ENCODE measurements at regions not wholly inside any gene's neighbourhood (a gene's known extent, or its start where the extent isn't known, plus 50 kb on each side); places are given as distances from the start of the nearest gene placed in this dataset.

- H3K4me3 ChIP-seq, result no peak overlapping the region
- intact Hi-C loops (cut with DNase I), result no loop called here
- WGBS, 2 donors, result 58 to 66% methylated on average over 7 of the region's 7 CpGs
Observed at GRCh38 chr20:12264711-12265110, 347.0 kb downstream of the BTBD3 start.

DNA sequence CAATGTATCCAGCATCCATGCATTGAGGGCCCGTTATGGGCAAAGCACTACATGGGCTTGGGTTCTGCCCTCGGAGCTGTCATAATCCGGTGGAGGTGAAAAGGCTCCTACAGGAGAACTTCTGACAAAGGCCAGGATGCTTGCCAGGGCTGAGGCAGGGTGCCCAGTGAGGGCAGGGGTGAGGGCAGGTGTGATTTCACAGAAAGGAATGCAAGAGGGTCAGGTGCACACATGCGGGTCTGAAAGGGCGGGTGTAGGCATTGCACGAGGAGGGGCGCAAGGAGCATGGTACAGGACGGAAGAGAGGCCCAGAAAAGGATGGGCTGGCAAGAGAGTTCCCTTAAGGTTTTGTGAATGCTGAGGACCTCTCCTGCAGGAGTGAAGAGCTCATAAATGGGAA, 348.0 kb downstream of the BTBD3 start:
- 93 to 94% methylated on average over 8 of the region's 8 CpGs for whole genome bisulfite sequencing, 2 donors
- TF ChIP-seq, protein P1, sequence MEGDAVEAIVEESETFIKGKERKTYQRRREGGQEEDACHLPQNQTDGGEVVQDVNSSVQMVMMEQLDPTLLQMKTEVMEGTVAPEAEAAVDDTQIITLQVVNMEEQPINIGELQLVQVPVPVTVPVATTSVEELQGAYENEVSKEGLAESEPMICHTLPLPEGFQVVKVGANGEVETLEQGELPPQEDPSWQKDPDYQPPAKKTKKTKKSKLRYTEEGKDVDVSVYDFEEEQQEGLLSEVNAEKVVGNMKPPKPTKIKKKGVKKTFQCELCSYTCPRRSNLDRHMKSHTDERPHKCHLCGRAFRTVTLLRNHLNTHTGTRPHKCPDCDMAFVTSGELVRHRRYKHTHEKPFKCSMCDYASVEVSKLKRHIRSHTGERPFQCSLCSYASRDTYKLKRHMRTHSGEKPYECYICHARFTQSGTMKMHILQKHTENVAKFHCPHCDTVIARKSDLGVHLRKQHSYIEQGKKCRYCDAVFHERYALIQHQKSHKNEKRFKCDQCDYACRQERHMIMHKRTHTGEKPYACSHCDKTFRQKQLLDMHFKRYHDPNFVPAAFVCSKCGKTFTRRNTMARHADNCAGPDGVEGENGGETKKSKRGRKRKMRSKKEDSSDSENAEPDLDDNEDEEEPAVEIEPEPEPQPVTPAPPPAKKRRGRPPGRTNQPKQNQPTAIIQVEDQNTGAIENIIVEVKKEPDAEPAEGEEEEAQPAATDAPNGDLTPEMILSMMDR (IDR thresholded peaks at IDR 0.05), result no peak
- intact Hi-C loops (cut with DNase I), result no loop called here

More at GRCh38 chr20:12264711-12265110, 347.0 kb downstream of the BTBD3 start:
- DNase-seq, result no peak
- no peak overlapping the region for H3K27ac ChIP-seq
- TF ChIP-seq, protein P1 (IDR thresholded peaks at IDR 0.05), result no peak
- no peak for ATAC-seq
- no peaks in the 10 kb centered on the region for H3K36me3 ChIP-seq
- H3K9me3 ChIP-seq, result no peaks in the 10 kb centered on the region
- H3K4me1 ChIP-seq, result no peaks in the 10 kb centered on the region
- no peaks in the 10 kb centered on the region for H3K27me3 ChIP-seq

DNA sequence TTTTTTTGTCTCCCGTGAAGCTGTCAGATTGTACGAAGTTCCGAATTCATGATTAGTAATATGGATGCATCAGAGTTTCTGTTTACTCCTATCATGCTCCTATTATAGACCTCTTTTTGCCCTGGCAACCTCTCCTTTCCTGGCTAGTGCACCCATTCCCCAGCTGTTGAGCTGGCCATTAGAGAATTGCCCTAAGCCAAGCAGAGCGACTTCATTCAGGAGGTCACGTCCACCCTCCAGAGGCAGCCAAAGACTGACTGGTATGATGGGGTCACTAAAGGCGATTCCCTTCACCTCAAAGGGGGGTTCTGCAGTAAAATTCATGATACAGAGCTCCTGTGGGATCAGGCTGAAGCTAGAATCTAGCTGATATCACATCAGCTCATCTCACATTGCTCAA, 351.9 kb downstream of the BTBD3 start:
- ATAC-seq, result peak in 1 of 8 donors; percentile 41
- Histone ChIP-seq H3K4me3 (no peak overlapping the region), H3K27ac (no peak overlapping the region), H3K9me3 (no peaks in the 10 kb centered on the region), H3K27me3 (no peaks in the 10 kb centered on the region), H3K4me1 (no peaks in the 10 kb centered on the region), H3K36me3 (no peaks in the 10 kb centered on the region)
- TF ChIP-seq, protein P1 (IDR thresholded peaks at IDR 0.05), result no peak
- DNase-seq, result no peak
- WGBS, 2 donors, result 74 to 75% methylated on average over 6 of the region's 6 CpGs
- intact Hi-C loops (cut with DNase I), result no loop called here

More for the DNA sequence above, 348.0 kb downstream of the BTBD3 start:
- Histone ChIP-seq H3K9me3 (no peaks in the 10 kb centered on the region), H3K27ac (no peak overlapping the region), H3K36me3 (no peaks in the 10 kb centered on the region), H3K27me3 (no peaks in the 10 kb centered on the region), H3K4me1 (no peaks in the 10 kb centered on the region), H3K4me3 (no peak overlapping the region)
- ATAC-seq (no peak), DNase-seq (no peak)

- TF ChIP-seq, protein P1 (IDR thresholded peaks at IDR 0.05), result no peak
- H3K4me3 ChIP-seq, result no peak overlapping the region
- no peak for ATAC-seq
- no peak overlapping the region for H3K27ac ChIP-seq
- intact Hi-C loops (cut with DNase I), result no loop called here
- WGBS, 2 donors, result 78 to 81% methylated on average over 4 of the region's 4 CpGs
- no peaks in the 10 kb centered on the region for H3K36me3 ChIP-seq
- DNase-seq, result no peak
- no peaks in the 10 kb centered on the region for H3K9me3 ChIP-seq
- H3K4me1 ChIP-seq, result no peaks in the 10 kb centered on the region
- no peaks in the 10 kb centered on the region for H3K27me3 ChIP-seq
Observed at GRCh38 chr20:12270863-12271262, 353.2 kb downstream of the BTBD3 start.

Data from heart right ventricle (tissue), 16 donors.